HG03159 (cell line): ENCODE measurements at regions not wholly inside any gene's neighbourhood (a gene's known extent, or its start where the extent isn't known, plus 50 kb on each side); places are given as distances from the start of the nearest gene placed in this dataset.
"Not testable (repeated sequence)": the region's sequence is repeated elsewhere in the genome, so short reads cannot be mapped to it uniquely, and the experiment has no call there.

Experiments
- ATAC-seq: cut with Tn5 transposase; IDR thresholded peaks from one replicate; pipeline ENCODE4 v1.9.1; 2021; ENCODE audit warnings: mild to moderate bottlenecking, moderate library complexity; ENCODE audit not compliant: unreplicated experiment

- ATAC-seq, result no peak
Measured at GRCh38 chrX:131595120-131595519, 51.2 kb downstream of the OR13H1 start.

- no peak for ATAC-seq
Measured at GRCh38 chrX:131607792-131608369, 64.0 kb downstream of the OR13H1 start.

GRCh38 chrX:131609480-131609879 lies 65.6 kb downstream of the OR13H1 start:
- ATAC-seq, result no peak

- ATAC-seq, result no peak
Measured at GRCh38 chrX:131613260-131613659, 69.4 kb downstream of the OR13H1 start.

GRCh38 chrX:131614241-131614640 lies 70.4 kb downstream of the OR13H1 start:
- ATAC-seq, result no peak

GRCh38 chrX:131617182-131617581 lies 73.3 kb downstream of the OR13H1 start:
- no peak for ATAC-seq

- no peak for ATAC-seq
Measured at GRCh38 chrX:131621650-131622049, 77.8 kb downstream of the OR13H1 start.

GRCh38 chrX:131626681-131627296 lies 82.9 kb downstream of the OR13H1 start:
- no peak for ATAC-seq

- ATAC-seq, result no peak
Measured at GRCh38 chrX:131630534-131630933, 86.7 kb downstream of the OR13H1 start.

GRCh38 chrX:131633285-131633917 lies 89.5 kb downstream of the OR13H1 start:
- ATAC-seq, result peak; percentile 94

- no peak for ATAC-seq
Measured at GRCh38 chrX:131634900-131635299, 91.0 kb downstream of the OR13H1 start.

- ATAC-seq, result no peak
Measured at GRCh38 chrX:131646106-131646505, 102.2 kb downstream of the OR13H1 start.

- no peak for ATAC-seq
Measured at GRCh38 chrX:131649741-131650140, 105.9 kb downstream of the OR13H1 start.

GRCh38 chrX:131650637-131651410 lies 107.0 kb downstream of the OR13H1 start:
- ATAC-seq, result no peak

- not testable (repeated sequence) for ATAC-seq
Measured at GRCh38 chrX:131663726-131664125, 119.9 kb downstream of the OR13H1 start.

GRCh38 chrX:131671735-131672134 lies 127.9 kb downstream of the OR13H1 start:
- ATAC-seq, result no peak

GRCh38 chrX:131675596-131676194 lies 131.8 kb downstream of the OR13H1 start:
- peak; percentile 70 for ATAC-seq

GRCh38 chrX:131677655-131678628 lies 134.1 kb downstream of the OR13H1 start:
- ATAC-seq, result peak; percentile 82

- ATAC-seq, result not testable (repeated sequence)
Measured at GRCh38 chrX:131682735-131683134, 138.9 kb downstream of the OR13H1 start.

GRCh38 chrX:131693359-131693758 lies 149.5 kb downstream of the OR13H1 start:
- ATAC-seq, result no peak
